Middle frontal gyrus (tissue), 1 donor: ENCODE measurements at regions not wholly inside any gene's neighbourhood (a gene's known extent, or its start where the extent isn't known, plus 50 kb on each side); places are given as distances from the start of the nearest gene placed in this dataset.

Experiments
- DNase-seq: peaks from one replicate; pipeline ENCODE4 v3.0.0-alpha.2; 2015; ENCODE audit warnings: low spot score; ENCODE audit errors: extremely low spot score

DNA sequence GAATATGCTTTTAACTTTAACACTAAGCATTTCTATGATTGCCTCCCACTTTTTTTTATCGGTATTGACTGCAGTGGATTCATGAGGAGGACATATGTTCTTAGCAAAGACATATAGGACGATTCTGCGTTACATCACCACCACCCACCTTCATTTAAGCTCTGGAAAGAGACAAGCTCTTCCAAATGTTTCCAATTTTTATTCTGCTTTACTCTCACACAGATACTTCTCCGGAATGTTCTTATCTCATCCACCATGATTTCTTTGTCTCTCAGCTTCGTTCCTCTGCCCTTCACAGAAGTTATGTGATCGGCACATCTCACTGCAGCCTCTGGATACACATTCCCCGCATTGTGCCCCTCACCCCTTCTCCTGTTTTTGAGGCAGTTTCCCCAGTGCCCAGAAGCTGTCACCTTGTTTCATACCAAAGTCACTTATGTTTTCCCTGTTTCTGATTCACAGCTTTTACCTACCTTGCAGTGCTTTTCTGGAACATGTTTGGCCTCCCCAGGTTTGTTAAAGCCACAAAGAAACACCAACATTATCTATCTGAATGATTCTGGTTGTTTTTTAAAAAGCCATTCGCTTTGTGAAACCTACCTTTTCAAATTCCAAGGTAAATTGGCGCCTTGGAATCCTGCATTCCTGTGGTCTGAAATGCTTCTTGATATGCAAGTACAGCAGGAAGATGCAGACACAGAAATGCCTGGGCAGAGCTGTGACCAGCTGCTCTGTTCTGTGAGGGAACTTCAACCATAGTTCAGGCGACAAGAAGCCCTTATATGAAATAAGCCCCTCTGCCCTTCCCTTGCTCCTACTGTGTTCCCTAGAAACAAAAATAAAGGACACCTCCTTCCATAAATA lies 1020.2 kb downstream of the TTLL7 start:
- DNase-seq: no peak

- no peak for DNase-seq
These were observed 1025.9 kb downstream of the TTLL7 start for GRCh38 chr1:82972841-82973553.

- no peak for DNase-seq
These were observed 1029.6 kb downstream of the TTLL7 start for GRCh38 chr1:82969340-82969739.

- no peak for DNase-seq
These were observed 1036.3 kb downstream of the TTLL7 start for GRCh38 chr1:82962658-82963057.

DNA sequence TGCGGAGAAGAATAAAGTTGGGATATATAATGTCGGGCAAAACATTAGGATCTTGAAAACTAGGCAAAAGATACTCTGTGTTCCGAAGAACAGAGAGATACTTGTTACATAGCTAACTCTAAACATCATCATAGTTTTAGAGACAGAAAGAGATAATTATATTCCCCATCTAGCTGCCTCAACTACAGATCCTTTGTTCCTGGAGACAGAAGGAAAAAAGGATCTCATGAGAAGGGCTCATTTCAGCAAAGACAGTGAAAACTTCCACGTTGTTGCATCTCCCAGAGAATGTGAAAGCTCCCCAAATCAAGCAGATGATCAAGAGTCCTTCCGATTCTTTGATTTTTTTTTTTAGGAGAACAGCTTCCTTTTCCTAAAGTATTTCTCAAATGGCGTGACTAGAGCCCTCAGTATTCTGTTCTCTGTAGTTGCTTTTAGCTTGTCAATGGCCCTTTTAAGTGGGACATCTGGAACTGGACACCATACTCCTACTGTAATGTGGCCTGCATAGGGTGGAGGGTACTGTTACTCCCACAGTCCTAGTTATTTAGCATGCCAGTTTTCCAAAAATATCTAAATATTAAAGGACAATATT lies 1048.2 kb downstream of the TTLL7 start:
- DNase-seq: no peak

DNA sequence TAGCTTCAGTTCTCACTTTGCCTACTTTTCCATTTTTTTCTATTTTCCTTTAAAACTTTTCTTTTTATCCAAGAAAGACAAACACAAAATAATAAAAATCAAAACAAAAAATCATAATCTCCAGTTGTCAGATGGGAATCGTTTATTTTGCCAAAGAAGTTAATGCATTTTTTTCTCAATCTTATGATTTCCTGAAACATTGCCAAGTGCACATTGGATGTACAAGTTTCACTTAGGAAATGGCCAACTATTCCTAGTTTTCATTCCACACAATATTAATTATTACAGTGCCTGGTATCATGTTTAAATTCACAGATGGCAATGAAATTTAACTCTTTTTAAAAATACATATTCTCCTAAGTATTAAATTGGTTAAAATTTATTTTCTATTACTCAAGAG lies 1050.5 kb downstream of the TTLL7 start:
- DNase-seq: no peak

DNA sequence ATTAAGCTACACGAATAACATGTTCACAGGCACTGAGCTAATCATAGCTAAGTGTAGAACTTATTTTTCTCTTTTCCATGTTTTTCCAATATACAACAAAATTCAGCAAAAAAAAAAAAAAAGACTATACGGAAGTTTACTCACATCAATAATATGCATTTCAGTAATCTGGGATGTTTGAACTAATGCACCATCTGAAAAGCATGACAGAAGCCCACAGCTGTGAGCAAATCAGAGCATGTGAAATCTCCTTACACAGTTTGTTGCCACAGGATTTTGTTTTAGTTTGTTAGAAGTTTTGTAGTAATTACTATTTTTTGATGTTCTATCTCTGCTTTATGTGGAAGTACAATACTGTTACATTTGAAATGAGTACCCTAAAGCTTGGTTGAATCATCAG lies 1051.7 kb downstream of the TTLL7 start:
- no peak for DNase-seq

DNA sequence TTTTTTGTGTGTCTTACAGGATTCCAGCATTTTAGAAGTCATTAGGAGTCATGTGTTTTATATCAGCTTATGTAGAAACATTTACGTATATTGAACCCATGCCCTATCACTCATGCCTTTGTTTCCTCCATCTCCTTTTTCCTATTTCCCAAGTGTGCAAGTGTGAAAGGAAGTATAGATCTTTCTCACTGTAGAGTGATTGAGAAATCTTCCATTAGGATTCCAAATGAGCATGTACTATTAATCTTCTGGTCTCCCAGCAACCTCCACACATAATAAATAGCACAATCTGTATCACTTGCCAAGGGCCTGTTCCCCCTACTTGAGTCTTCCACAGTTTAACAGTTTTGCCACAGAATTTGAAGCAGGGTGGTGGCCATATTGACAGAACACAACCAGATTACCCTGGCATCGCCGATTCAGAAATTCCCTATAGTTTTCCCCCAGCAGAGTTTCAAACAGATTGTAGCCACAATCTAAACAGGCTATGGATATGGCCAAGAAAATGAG lies 1052.8 kb downstream of the TTLL7 start:
- no peak for DNase-seq

GRCh38 chr1:82944822-82945221 lies 1054.1 kb downstream of the TTLL7 start:
- no peak for DNase-seq

- no peak for DNase-seq
These were observed 1064.9 kb downstream of the TTLL7 start for GRCh38 chr1:82934074-82934473.

GRCh38 chr1:82932727-82933126 lies 1066.2 kb downstream of the TTLL7 start:
- DNase-seq: no peak

DNA sequence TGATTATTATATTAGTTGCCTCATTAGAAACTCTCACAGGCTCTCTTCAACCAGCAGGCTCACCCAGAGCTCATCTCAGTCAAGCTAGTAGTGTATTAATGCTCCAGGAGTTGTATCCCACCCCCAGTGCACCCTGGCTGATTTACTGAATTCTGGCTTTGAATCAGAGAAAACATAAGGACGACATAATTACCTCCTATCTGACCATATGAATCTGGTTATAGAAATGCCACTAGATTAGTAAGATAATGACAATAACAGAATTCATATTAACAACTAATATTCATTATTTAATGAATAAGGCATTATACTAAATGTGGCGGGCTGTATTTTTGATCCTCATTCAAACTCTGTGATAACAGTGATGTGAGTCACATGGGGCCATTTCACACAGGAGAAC lies 1066.7 kb downstream of the TTLL7 start:
- DNase-seq: no peak

- no peak for DNase-seq
These were observed 1067.9 kb downstream of the TTLL7 start for GRCh38 chr1:82931006-82931405.

- no peak for DNase-seq
These were observed 1071.2 kb downstream of the TTLL7 start for GRCh38 chr1:82927753-82928152.

DNA sequence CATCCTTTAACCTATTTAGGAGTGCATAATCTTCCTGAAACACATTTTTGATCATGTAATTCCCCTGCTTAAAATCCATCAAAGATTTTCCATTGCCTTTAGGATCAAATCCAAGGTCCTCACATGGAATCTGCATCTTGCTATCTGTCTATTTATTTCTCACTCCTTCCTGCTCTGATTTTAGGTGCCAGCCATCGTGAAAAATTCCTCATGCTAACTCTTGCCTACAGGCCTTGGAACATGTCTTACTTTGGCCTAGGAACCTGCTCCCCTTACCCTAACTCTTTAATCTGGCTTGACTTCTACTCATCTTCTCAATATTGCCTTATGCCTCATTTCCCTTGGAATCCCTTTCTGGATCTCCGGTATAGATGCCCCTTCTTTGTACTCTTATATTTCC lies 1074.3 kb downstream of the TTLL7 start:
- DNase-seq: no peak

DNA sequence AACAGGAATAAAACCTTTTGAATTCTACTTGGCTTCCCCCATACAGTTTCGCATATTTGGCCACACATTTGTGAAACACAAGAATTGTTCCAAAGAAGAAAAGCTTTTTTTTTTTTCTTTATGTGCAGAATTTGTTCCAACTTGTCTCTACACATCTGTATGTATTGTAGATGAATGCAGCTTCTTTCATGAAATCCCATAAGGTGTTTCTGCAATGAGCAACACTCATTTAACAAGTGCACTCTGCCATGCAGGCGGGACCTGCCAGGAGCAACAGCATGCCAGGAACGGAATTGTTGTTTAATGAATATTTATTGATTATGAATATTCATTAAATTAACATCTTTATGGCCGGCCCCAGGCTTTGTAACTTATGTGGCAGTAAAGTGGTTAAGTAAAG lies 1075.0 kb downstream of the TTLL7 start:
- no peak for DNase-seq

DNA sequence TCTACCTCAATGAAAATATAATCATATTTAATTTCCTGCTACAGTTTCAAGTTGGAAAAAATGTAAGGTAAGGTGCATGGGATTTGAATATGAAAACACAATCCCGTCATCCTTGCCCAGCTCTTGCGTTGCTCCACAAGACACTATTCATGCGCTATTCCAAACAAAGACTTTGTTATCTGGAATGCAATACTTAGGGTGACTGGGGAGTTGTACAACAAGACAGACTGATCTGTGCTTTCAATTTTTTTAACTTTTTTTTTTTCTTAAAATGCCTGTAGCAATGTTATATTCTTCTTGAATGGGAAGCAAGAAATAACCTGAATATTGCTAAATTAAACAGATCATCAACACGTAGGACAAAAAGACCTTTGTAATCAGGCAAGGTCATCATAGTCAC lies 1077.2 kb downstream of the TTLL7 start:
- DNase-seq: no peak

- DNase-seq: no peak
These were observed 1078.3 kb downstream of the TTLL7 start for GRCh38 chr1:82920418-82921248.

DNA sequence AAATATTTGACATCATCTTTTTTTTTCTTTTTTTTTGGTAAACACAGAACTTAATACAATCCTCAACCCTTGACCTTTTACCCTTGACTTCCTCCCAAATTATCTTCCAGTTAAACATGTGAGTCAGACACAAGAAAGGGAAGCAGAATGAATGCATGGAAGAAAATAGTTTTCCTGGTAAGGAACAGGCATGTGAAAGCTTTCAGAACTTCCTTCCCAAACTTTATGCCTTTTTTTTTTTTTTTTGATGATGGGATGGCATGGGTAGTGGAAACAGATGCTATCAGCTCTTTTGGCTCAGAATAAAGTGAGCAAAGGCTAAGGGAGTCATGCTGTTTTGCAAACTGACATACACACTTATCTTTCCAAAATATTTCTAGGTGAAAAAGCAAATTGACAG lies 1079.1 kb downstream of the TTLL7 start:
- no peak for DNase-seq

DNA sequence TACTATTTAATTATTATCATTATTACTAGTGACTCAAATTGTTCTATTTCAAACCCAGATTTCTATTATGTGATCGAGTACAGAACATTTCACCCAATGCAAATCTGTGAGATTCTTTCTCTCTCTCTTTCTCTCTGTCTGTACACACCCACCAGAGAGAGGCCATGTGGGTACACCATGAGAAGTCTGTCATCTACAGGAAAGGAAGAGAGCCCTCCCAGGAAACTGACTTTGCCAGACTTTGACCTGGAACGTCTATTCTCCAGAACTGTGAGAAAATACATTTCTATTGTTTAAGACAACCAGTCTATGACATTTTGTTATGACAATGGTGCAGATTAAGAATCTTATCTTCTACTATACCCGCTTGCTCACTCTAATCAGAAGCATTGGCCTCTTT lies 1091.6 kb downstream of the TTLL7 start:
- no peak for DNase-seq

- no peak for DNase-seq
These were observed 1095.3 kb downstream of the TTLL7 start for GRCh38 chr1:82903626-82904025.
